ENCODE measurements at regions not wholly inside any gene's neighbourhood (a gene's known extent, or its start where the extent isn't known, plus 50 kb on each side); places are given as distances from the start of the nearest gene placed in this dataset.
"Not testable (repeated sequence)": the region's sequence is repeated elsewhere in the genome, so short reads cannot be mapped to it uniquely, and the experiment has no call there.

GRCh38 chrX:118259213-118259612 lies 86.7 kb upstream of the WDR44 start:
- no peak for TF ChIP-seq POLR2A (IDR thresholded peaks at IDR 0.05)
- no peak for TF ChIP-seq CTCF (IDR thresholded peaks at IDR 0.05)
- no peaks in the 10 kb centered on the region for H3K9me3 ChIP-seq
- intact Hi-C loops (cut with DNase I): no loop called here
- no peaks in the 10 kb centered on the region for H3K4me1 ChIP-seq
- no peak for DNase-seq
- no peaks in the 10 kb centered on the region for H3K27me3 ChIP-seq
- H3K4me3 ChIP-seq (replicated peaks in 1 of 3): no peak overlapping the region
- WGBS, 2 donors: 86 to 95% methylated on average over 1 of the region's 1 CpG
- no peaks in the 10 kb centered on the region for H3K36me3 ChIP-seq
- H3K27ac ChIP-seq: no peak overlapping the region

- Histone ChIP-seq H3K4me1 (no peaks in the 10 kb centered on the region), H3K9me3 (no peaks in the 10 kb centered on the region), H3K4me3 (replicated peaks in 1 of 3) (no peak overlapping the region), H3K27me3 (no peaks in the 10 kb centered on the region), H3K27ac (no peak overlapping the region), H3K36me3 (no peaks in the 10 kb centered on the region)
- intact Hi-C loops (cut with DNase I): no loop called here
- TF ChIP-seq POLR2A (IDR thresholded peaks at IDR 0.05) (no peak), CTCF (IDR thresholded peaks at IDR 0.05) (no peak)
- no peak for DNase-seq
- WGBS, 2 donors: 68 to 77% methylated on average over 4 of the region's 4 CpGs
These were observed 84.8 kb upstream of the WDR44 start for GRCh38 chrX:118261151-118261550.

- Histone ChIP-seq H3K36me3 (no peaks in the 10 kb centered on the region), H3K27ac (no peak overlapping the region), H3K9me3 (no peaks in the 10 kb centered on the region), H3K27me3 (no peaks in the 10 kb centered on the region), H3K4me3 (replicated peaks in 1 of 3) (no peak overlapping the region), H3K4me1 (no peaks in the 10 kb centered on the region)
- no peak for TF ChIP-seq POLR2A (IDR thresholded peaks at IDR 0.05)
- no peak for TF ChIP-seq CTCF (IDR thresholded peaks at IDR 0.05)
- no peak for DNase-seq
- 56 to 59% methylated on average over 3 of the region's 3 CpGs for WGBS, 2 donors
- intact Hi-C loops (cut with DNase I): no loop called here
These were observed 74.1 kb upstream of the WDR44 start for GRCh38 chrX:118271775-118272174.

- no peak for DNase-seq
- Histone ChIP-seq H3K27ac (no peak overlapping the region), H3K27me3 (no peaks in the 10 kb centered on the region), H3K9me3 (no peaks in the 10 kb centered on the region), H3K36me3 (no peaks in the 10 kb centered on the region), H3K4me1 (no peaks in the 10 kb centered on the region), H3K4me3 (replicated peaks in 1 of 3) (no peak overlapping the region)
- TF ChIP-seq POLR2A (IDR thresholded peaks at IDR 0.05): no peak
- TF ChIP-seq CTCF (IDR thresholded peaks at IDR 0.05): no peak
- intact Hi-C loops (cut with DNase I): no loop called here
These were observed 73.7 kb upstream of the WDR44 start for GRCh38 chrX:118272242-118272641.

GRCh38 chrX:118286066-118286762 lies 59.7 kb upstream of the WDR44 start:
- H3K36me3 ChIP-seq: no peaks in the 10 kb centered on the region
- H3K4me1 ChIP-seq: no peaks in the 10 kb centered on the region
- 79 to 82% methylated on average over 4 of the region's 4 CpGs for WGBS, 2 donors

GRCh38 chrX:118295818-118296217 lies 50.1 kb upstream of the WDR44 start:
- H3K4me1 ChIP-seq; H3K4me3 ChIP-seq (replicated peaks in 1 of 3); intact Hi-C loops (cut with DNase I); H3K36me3 ChIP-seq; DNase-seq; H3K9me3 ChIP-seq; H3K27me3 ChIP-seq; H3K27ac ChIP-seq: not testable (repeated sequence)
- WGBS, 2 donors: 83 to 100% methylated on average over 1 of the region's 1 CpG

More at GRCh38 chrX:118286066-118286762, 59.7 kb upstream of the WDR44 start:
- H3K27me3 ChIP-seq: no peaks in the 10 kb centered on the region
- intact Hi-C loops (cut with DNase I): no loop called here
- DNase-seq: no peak
- H3K27ac ChIP-seq: no peak overlapping the region
- H3K9me3 ChIP-seq: no peaks in the 10 kb centered on the region
- TF ChIP-seq POLR2A (IDR thresholded peaks at IDR 0.05): no peak
- TF ChIP-seq CTCF (IDR thresholded peaks at IDR 0.05): no peak
- H3K4me3 ChIP-seq (replicated peaks in 1 of 3): no peak overlapping the region
